ENCODE measurements at regions not wholly inside any gene's neighbourhood (a gene's known extent, or its start where the extent isn't known, plus 50 kb on each side); places are given as distances from the start of the nearest gene placed in this dataset.

DNA sequence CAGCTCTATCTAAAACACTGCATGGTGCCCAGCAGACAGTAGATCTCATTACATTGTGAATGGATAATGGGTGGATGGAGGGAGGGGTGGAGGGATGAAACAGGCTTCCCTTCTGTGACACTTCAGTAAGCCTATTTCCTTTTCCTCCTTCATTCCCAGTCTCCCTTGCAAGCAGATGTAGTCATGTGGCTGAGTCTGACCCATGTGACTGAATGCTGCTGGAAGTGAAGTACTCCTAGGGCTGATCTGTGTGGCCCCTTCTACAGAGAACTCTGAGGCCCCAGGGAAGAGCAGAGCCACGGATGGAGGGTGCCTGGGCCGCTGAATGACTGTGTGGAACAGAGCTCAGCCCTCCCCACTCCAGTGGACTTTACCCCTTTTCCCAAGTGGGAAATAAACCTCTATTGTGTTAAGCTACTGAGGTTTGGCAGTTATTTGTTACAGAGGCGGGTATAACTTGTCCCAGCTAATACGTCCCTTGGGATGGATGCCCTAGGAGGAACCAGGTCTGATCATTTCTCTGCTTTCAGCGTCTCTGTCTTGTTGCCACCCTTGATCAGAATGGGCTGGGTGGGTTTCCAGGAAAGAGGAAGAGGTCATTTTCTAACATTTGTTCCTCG lies 176.1 kb upstream of the MVB12B start (continued):
- TF ChIP-seq, protein P1, sequence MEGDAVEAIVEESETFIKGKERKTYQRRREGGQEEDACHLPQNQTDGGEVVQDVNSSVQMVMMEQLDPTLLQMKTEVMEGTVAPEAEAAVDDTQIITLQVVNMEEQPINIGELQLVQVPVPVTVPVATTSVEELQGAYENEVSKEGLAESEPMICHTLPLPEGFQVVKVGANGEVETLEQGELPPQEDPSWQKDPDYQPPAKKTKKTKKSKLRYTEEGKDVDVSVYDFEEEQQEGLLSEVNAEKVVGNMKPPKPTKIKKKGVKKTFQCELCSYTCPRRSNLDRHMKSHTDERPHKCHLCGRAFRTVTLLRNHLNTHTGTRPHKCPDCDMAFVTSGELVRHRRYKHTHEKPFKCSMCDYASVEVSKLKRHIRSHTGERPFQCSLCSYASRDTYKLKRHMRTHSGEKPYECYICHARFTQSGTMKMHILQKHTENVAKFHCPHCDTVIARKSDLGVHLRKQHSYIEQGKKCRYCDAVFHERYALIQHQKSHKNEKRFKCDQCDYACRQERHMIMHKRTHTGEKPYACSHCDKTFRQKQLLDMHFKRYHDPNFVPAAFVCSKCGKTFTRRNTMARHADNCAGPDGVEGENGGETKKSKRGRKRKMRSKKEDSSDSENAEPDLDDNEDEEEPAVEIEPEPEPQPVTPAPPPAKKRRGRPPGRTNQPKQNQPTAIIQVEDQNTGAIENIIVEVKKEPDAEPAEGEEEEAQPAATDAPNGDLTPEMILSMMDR (conservative IDR thresholded peaks at IDR 0.05; ENCODE audit: low read depth in 2 of 2), result no peak
- no peak for TF ChIP-seq ETS1 (IDR thresholded peaks at IDR 0.05)
- TF ChIP-seq NANOG (IDR thresholded peaks at IDR 0.05; ENCODE audit: borderline replicate concordance), result no peak
- no peak for TF ChIP-seq CREB1 (CRISPR knock-in tag; IDR thresholded peaks at IDR 0.05; ENCODE audit: low read depth)
- no peak for TF ChIP-seq STAT1 (IDR thresholded peaks at IDR 0.05; ENCODE audit: unreplicated experiment)
- no peak for TF ChIP-seq EZH2phosphoT487 (IDR thresholded peaks at IDR 0.05; ENCODE audit: unreplicated experiment)
- no peak for TF ChIP-seq EZH2 (IDR thresholded peaks at IDR 0.05; ENCODE audit: low read depth, unreplicated experiment)

GRCh38 chr9:126151031-126151685 lies 175.5 kb upstream of the MVB12B start:
- Mint-ChIP-seq H3K27me3 (ENCODE audit: insufficient read depth, low read depth, poor library complexity) (peaks cover 22% of the 10 kb centered on the region), H3K9me3 (no peaks in the 10 kb centered on the region), H3K27ac (no peak overlapping the region), H3K36me3 (ENCODE audit: low read depth) (no peaks in the 10 kb centered on the region), H3K4me1 (peaks cover 8% of the 10 kb centered on the region), H3K4me3 (no peak overlapping the region)
- H3K4me3 ChIP-seq, result no peak overlapping the region
- DNase-seq (ENCODE audit: low spot score) (no peak), ATAC-seq (no peak)
- no peaks in the 10 kb centered on the region for H3K36me3 ChIP-seq (ENCODE audit: insufficient read depth)
- H2AFZ ChIP-seq, result no peak overlapping the region
- no peak overlapping the region for H3K4me2 ChIP-seq
- H4K20me1 ChIP-seq (replicated peaks; ENCODE audit: insufficient read depth), result no peaks in the 10 kb centered on the region
- peaks cover 18% of the 10 kb centered on the region for H3K27me3 ChIP-seq (ENCODE audit: insufficient read depth)
- no peak overlapping the region for H3K27ac ChIP-seq (ENCODE audit: low read depth)
- H3K9me2 ChIP-seq (ENCODE audit: insufficient read depth), result peaks cover 9% of the 10 kb centered on the region; the same call in 1 of the 2 replicates
- H3F3A ChIP-seq (replicated peaks; ENCODE audit: low read depth), result no peaks in the 10 kb centered on the region
- peaks cover 4% of the 10 kb centered on the region; the same call in 1 of the 2 replicates for H3K4me1 ChIP-seq (ENCODE audit: insufficient read depth)
- H3K79me2 ChIP-seq (replicated peaks; ENCODE audit: insufficient read depth), result no peaks in the 10 kb centered on the region
- TF ChIP-seq, protein P2, sequence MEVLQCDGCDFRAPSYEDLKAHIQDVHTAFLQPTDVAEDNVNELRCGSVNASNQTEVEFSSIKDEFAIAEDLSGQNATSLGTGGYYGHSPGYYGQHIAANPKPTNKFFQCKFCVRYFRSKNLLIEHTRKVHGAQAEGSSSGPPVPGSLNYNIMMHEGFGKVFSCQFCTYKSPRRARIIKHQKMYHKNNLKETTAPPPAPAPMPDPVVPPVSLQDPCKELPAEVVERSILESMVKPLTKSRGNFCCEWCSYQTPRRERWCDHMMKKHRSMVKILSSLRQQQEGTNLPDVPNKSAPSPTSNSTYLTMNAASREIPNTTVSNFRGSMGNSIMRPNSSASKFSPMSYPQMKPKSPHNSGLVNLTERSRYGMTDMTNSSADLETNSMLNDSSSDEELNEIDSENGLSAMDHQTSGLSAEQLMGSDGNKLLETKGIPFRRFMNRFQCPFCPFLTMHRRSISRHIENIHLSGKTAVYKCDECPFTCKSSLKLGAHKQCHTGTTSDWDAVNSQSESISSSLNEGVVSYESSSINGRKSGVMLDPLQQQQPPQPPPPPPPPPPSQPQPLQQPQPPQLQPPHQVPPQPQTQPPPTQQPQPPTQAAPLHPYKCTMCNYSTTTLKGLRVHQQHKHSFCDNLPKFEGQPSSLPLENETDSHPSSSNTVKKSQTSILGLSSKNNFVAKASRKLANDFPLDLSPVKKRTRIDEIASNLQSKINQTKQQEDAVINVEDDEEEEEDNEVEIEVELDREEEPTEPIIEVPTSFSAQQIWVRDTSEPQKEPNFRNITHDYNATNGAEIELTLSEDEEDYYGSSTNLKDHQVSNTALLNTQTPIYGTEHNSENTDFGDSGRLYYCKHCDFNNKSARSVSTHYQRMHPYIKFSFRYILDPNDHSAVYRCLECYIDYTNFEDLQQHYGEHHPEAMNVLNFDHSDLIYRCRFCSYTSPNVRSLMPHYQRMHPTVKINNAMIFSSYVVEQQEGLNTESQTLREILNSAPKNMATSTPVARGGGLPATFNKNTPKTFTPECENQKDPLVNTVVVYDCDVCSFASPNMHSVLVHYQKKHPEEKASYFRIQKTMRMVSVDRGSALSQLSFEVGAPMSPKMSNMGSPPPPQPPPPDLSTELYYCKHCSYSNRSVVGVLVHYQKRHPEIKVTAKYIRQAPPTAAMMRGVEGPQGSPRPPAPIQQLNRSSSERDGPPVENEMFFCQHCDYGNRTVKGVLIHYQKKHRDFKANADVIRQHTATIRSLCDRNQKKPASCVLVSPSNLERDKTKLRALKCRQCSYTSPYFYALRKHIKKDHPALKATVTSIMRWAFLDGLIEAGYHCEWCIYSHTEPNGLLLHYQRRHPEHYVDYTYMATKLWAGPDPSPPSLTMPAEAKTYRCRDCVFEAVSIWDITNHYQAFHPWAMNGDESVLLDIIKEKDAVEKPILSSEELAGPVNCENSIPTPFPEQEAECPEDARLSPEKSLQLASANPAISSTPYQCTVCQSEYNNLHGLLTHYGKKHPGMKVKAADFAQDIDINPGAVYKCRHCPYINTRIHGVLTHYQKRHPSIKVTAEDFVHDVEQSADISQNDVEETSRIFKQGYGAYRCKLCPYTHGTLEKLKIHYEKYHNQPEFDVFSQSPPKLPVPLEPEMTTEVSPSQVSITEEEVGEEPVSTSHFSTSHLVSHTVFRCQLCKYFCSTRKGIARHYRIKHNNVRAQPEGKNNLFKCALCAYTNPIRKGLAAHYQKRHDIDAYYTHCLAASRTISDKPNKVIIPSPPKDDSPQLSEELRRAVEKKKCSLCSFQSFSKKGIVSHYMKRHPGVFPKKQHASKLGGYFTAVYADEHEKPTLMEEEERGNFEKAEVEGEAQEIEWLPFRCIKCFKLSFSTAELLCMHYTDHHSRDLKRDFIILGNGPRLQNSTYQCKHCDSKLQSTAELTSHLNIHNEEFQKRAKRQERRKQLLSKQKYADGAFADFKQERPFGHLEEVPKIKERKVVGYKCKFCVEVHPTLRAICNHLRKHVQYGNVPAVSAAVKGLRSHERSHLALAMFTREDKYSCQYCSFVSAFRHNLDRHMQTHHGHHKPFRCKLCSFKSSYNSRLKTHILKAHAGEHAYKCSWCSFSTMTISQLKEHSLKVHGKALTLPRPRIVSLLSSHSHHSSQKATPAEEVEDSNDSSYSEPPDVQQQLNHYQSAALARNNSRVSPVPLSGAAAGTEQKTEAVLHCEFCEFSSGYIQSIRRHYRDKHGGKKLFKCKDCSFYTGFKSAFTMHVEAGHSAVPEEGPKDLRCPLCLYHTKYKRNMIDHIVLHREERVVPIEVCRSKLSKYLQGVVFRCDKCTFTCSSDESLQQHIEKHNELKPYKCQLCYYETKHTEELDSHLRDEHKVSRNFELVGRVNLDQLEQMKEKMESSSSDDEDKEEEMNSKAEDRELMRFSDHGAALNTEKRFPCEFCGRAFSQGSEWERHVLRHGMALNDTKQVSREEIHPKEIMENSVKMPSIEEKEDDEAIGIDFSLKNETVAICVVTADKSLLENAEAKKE (CRISPR knock-in tag; IDR thresholded peaks at IDR 0.05), result no peak
- TF ChIP-seq CREB1 (CRISPR knock-in tag; IDR thresholded peaks at IDR 0.05; ENCODE audit: low read depth) (no peak), EZH2 (IDR thresholded peaks at IDR 0.05; ENCODE audit: low read depth, unreplicated experiment) (no peak), ZNF114 (CRISPR knock-in tag; IDR thresholded peaks at IDR 0.05) (no peak), NANOG (IDR thresholded peaks at IDR 0.05; ENCODE audit: borderline replicate concordance) (no peak), ETS1 (IDR thresholded peaks at IDR 0.05) (no peak), ZNF331 (CRISPR knock-in tag; IDR thresholded peaks at IDR 0.05; ENCODE audit: low read depth) (no peak), EZH2phosphoT487 (IDR thresholded peaks at IDR 0.05; ENCODE audit: unreplicated experiment) (no peak)

Measured in GM23338 (cell line).